Thymus (tissue), 11 donors: ENCODE measurements at regions not wholly inside any gene's neighbourhood (a gene's known extent, or its start where the extent isn't known, plus 50 kb on each side); places are given as distances from the start of the nearest gene placed in this dataset.
"Not testable (repeated sequence)": the region's sequence is repeated elsewhere in the genome, so short reads cannot be mapped to it uniquely, and the experiment has no call there.

ENCODE experiments used
- DNase-seq, 9 donors: peaks; one replicate each; pipeline ENCODE4 v3.0.0-alpha.2; 2013; ENCODE audit warnings: low spot score in 9 of 9, low read depth in 6 of 9, missing footprints in 1 of 9
- H3K27ac ChIP-seq, 2 donors: one replicate each; pipeline ENCODE4 v1.5.1; 2013; ENCODE audit warnings: control low read depth in 1 of 2, low read depth in 1 of 2, low read length in 1 of 2, mild to moderate bottlenecking in 1 of 2, moderate library complexity in 1 of 2
- H3K27me3 ChIP-seq, 2 donors: one replicate each; pipeline ENCODE4 v1.5.1; 2013; ENCODE audit warnings: low read length in 1 of 2; ENCODE audit not compliant: control insufficient read depth in 2 of 2, insufficient read depth in 1 of 2
- H3K36me3 ChIP-seq, 2 donors: one replicate each; pipeline ENCODE4 v1.5.1; 2013; ENCODE audit warnings: low read length in 1 of 2, mild to moderate bottlenecking in 1 of 2, moderate library complexity in 1 of 2; ENCODE audit not compliant: control insufficient read depth in 2 of 2, insufficient read depth in 2 of 2
- H3K4me1 ChIP-seq, 2 donors: one replicate each; pipeline ENCODE4 v1.5.1; 2013; ENCODE audit warnings: low read length in 2 of 2; ENCODE audit not compliant: control insufficient read depth in 2 of 2, insufficient read depth in 2 of 2
- H3K4me3 ChIP-seq, 2 donors: one replicate each; pipeline ENCODE4 v1.5.1; 2013; ENCODE audit warnings: low read length in 2 of 2, control low read depth in 1 of 2, mild to moderate bottlenecking in 1 of 2
- H3K9me3 ChIP-seq, 2 donors: one replicate each; pipeline ENCODE4 v1.5.1; 2013; ENCODE audit warnings: low read length in 1 of 2, mild to moderate bottlenecking in 1 of 2; ENCODE audit not compliant: control insufficient read depth in 2 of 2, insufficient read depth in 1 of 2
- WGBS: extraction: QIAGEN DNeasy Blood & Tissue Kit; methylation state at CpG from one replicate; pipeline ENCODE4 v1.1.7; 2013; 5-methylcytosine and 5-hydroxymethylcytosine counted together
- donor health status: healthy.

DNA sequence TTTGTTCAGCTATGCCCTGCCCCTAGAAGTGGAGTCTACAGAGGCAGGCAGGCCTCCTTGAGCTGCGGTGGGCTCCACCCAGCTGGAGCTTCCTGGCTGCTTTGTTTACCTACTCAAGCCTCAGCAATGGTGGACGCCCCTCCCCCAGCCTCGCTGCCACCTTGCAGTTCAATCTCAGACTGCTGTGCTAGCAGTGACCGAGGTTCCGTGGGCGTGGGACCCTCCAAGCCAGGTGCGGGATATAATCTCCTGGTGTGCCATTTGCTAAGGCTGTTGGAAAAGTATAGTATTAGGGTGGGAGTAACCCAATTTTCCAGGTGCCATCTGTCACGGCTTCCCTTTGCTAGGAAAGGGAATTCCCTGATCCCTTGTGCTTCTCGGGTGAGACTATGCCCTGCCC is 770.2 kb upstream of the VRK2 start:
- H3K36me3 ChIP-seq, H3K27ac ChIP-seq, H3K4me1 ChIP-seq, H3K9me3 ChIP-seq, H3K4me3 ChIP-seq, DNase-seq, H3K27me3 ChIP-seq: not testable (repeated sequence)
- WGBS: 96% methylated on average over 9 of the region's 9 CpGs

DNA sequence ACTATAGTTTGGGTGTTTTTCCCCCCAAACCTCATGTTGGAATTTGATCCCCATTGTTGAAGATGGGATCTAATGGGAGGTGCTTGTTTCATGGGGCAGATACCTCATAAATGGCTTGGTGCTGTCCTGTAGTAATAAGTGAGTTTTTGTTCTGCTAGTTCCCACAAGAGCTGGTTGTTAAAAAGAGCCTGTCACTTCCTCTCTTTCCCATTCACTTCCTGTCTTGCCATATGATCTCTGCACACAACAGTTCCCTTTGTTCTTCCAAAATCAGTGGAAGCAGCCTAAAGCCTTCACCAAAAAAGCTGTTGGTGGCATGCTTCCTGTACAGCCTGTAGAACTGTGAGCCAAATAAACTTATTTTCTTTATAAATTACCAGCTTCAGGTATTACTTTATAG is 768.2 kb upstream of the VRK2 start:
- no peak for DNase-seq
- no peak overlapping the region for H3K4me3 ChIP-seq
- no peaks in the 10 kb centered on the region for H3K27me3 ChIP-seq
- no peaks in the 10 kb centered on the region for H3K4me1 ChIP-seq
- H3K36me3 ChIP-seq: no peaks in the 10 kb centered on the region
- H3K9me3 ChIP-seq: peaks cover 0 to 8% of the 10 kb centered on the region in 2 donors
- no peak overlapping the region for H3K27ac ChIP-seq

DNA sequence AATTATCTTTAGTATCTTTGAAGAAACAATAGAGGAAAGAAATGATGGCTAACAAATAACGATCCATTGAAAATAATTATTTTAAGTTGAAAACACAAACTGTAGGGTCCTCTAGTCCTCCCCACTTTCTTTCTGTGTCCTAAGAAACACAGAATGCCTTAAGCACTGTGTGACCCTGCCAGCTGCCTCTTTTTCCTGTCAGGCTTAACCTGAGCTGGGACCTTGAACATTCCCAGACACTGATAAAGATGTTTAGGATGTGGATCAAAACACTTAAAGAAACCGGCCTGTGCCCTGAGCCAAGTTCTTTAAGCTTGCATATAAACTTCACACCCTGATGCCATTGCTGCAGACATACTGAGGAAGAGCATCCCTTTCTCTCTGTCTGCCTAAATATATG is 755.4 kb upstream of the VRK2 start:
- Histone ChIP-seq H3K27ac (no peak overlapping the region), H3K4me3 (no peak overlapping the region), H3K36me3 (no peaks in the 10 kb centered on the region), H3K27me3 (no peaks in the 10 kb centered on the region), H3K4me1 (no peaks in the 10 kb centered on the region), H3K9me3 (no peaks in the 10 kb centered on the region)
- 88% methylated on average over 2 of the region's 2 CpGs for WGBS
- no peak for DNase-seq

DNA sequence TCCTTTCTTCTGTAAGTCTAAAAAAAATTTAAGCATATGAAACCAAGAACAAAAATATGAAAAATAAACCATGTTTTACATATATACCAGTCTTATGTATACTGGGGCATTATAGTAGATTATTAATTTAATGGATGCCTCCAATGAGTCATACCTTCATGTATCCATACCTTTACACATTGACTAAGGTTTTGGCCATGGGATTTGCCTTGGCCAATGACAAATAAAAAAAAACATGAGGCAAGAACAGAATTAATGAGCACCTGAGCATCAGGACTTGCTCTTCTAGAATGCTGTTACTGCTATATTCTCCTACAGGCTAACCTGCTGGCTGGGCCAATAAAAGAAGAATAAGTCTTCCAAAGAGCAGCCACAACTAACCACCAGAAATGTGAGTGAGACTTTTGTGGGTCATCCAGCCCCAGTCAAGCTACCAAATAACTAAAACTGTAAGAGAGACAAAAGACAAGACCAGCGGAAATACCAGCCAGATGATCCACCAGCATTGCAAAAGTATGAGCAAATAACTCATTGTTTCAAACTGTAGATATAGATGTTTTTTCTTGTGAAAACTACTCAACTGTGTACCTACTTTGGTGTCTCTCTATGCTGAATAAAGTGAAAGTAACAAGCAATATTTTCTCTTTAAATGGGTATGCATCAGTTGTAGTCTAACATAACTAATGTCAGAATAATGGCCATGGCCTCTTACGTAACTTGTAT is 749.6 kb upstream of the VRK2 start:
- DNase-seq: no peak
- H3K4me1 ChIP-seq: no peaks in the 10 kb centered on the region
- H3K36me3 ChIP-seq: no peaks in the 10 kb centered on the region
- 97% methylated on average over 2 of the region's 2 CpGs for WGBS
- H3K9me3 ChIP-seq: no peaks in the 10 kb centered on the region
- H3K27me3 ChIP-seq: no peaks in the 10 kb centered on the region
- H3K27ac ChIP-seq: no peak overlapping the region
- H3K4me3 ChIP-seq: no peak overlapping the region

DNA sequence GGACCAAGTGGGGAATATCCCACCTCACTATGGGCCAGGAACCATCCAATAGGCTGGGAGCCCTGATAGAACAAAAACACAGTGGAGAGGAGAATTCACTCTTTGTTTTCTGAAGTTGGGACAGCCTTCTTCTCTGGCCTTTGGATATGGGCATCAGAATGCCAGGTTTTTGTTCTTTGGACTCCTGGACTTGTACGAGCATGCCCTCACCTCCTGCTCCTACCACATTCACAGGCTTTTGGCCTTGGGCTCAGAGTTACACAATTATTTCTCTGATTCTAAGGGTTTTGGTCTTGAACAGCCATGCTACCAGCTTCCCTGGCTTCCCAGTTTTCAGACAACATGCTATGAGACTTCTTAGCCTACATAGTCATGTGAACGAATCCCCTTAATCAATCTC is 732.9 kb upstream of the VRK2 start:
- WGBS: 95% methylated on average over 2 of the region's 2 CpGs
- H3K4me1 ChIP-seq: no peaks in the 10 kb centered on the region
- H3K27me3 ChIP-seq: no peaks in the 10 kb centered on the region
- no peak overlapping the region for H3K27ac ChIP-seq
- H3K4me3 ChIP-seq: no peak overlapping the region
- DNase-seq: no peak
- H3K9me3 ChIP-seq: no peaks in the 10 kb centered on the region
- H3K36me3 ChIP-seq: no peaks in the 10 kb centered on the region

DNA sequence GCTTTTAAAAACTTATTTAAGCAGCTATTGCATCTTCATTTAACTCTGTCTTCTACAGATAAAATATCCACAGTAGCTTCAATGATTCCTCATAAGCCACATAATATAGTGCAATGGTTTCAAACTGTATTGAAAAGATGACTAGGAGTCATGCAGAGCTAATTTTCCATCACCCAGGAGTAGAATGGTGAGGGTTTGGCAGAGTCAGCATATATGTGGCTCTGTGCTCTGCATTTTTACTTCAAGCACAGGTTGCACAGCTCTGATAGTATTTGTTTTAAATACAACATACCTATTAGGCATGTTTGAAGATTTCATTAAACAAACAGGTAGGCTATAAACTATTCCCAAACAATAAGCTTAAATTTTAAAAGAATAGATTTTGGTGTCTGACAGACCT is 731.9 kb upstream of the VRK2 start:
- no peak overlapping the region for H3K4me3 ChIP-seq
- H3K9me3 ChIP-seq: no peaks in the 10 kb centered on the region
- no peak for DNase-seq
- H3K27me3 ChIP-seq: no peaks in the 10 kb centered on the region
- no peaks in the 10 kb centered on the region for H3K36me3 ChIP-seq
- H3K4me1 ChIP-seq: no peaks in the 10 kb centered on the region
- no peak overlapping the region for H3K27ac ChIP-seq

DNA sequence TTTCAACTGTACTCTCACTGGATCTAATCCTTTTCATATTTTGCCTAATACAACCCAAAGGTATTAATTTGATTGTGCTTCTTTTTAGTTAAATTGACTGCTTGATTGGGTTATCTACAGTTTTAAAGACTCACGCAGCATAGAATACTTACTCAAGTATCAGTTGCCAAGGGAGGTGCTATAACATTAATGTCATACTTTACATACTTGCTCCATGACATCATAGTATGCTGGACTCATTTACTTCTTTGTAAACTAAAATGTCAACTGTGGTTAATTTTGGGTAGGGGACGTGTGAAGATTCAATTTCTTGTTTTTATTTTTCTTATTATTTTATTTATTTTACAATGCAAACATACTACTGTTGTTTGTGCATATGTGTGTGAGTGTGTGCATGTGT is 716.2 kb upstream of the VRK2 start:
- H3K27ac ChIP-seq: no peak overlapping the region
- H3K36me3 ChIP-seq: no peaks in the 10 kb centered on the region
- 87% methylated on average over 2 of the region's 2 CpGs for WGBS
- H3K27me3 ChIP-seq: no peaks in the 10 kb centered on the region
- H3K9me3 ChIP-seq: no peaks in the 10 kb centered on the region
- H3K4me3 ChIP-seq: no peak overlapping the region
- H3K4me1 ChIP-seq: no peaks in the 10 kb centered on the region
- DNase-seq: no peak

DNA sequence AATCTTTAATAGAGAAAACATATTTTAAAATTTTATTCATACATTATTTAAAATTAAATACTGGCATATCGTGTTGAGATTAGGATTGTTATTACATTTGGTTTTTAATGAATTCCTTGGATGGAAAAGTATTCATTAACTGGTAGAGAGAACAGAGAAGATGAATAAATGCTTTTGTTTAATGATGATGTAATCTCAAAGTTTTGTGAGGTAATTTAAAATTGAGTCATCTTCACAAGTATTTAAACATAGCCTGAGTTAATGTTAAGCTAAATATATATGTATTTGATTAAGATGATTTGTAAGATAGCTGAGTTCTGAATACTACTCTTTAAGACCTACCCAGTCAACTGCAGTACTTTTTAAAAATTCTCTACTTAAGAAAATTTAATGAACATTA is 713.4 kb upstream of the VRK2 start:
- H3K4me3 ChIP-seq: no peak overlapping the region
- H3K27me3 ChIP-seq: no peaks in the 10 kb centered on the region
- no peaks in the 10 kb centered on the region for H3K36me3 ChIP-seq
- no peaks in the 10 kb centered on the region for H3K4me1 ChIP-seq
- 94% methylated on average over 1 of the region's 1 CpG for WGBS
- no peak for DNase-seq
- no peak overlapping the region for H3K27ac ChIP-seq
- no peaks in the 10 kb centered on the region for H3K9me3 ChIP-seq

DNA sequence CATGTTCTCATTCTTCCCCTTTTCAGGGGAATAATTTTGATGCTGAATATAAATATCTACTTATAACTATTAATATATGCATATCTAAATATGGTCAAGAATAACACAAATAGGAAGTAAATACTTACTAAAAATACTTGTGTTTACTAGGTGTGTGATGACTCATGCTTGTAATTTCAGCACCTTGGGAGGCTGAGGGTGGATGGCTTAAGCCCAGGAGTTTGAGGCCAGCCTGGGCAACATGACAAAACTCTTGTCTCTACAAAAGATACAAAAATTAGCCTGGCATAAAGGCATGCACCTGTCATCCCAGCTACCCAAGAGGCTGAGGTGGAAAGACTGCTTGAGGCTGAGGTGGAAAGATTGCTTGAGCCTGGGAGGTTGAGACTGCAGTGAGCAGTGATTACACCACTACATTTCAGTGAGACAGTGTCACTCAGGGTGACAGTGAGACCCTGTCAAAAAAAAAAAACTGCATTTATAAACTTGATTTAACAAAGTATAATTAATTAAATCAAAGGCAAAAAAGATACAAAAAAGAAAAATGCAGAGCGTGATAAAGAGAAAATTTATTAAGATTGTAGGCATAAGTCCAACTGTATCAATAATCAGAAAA is 703.1 kb upstream of the VRK2 start:
- H3K9me3 ChIP-seq: no peaks in the 10 kb centered on the region
- H3K4me1 ChIP-seq: no peaks in the 10 kb centered on the region
- WGBS: 94% methylated on average over 1 of the region's 1 CpG
- no peaks in the 10 kb centered on the region for H3K36me3 ChIP-seq
- no peak overlapping the region for H3K4me3 ChIP-seq
- no peak for DNase-seq
- no peak overlapping the region for H3K27ac ChIP-seq
- H3K27me3 ChIP-seq: no peaks in the 10 kb centered on the region
